GM12891 (cell line): ENCODE measurements at regions not wholly inside any gene's neighbourhood (a gene's known extent, or its start where the extent isn't known, plus 50 kb on each side); places are given as distances from the start of the nearest gene placed in this dataset.

Experiments
- POLR2A ChIP-seq: IDR thresholded peaks from 2 replicates; pipeline ENCODE4 v1.6.1; 2011; ENCODE audit warnings: low read depth, low read length, control low read depth
- POLR2AphosphoS5 ChIP-seq: IDR thresholded peaks from 2 replicates; pipeline ENCODE4 v1.6.1; 2011; ENCODE audit warnings: low read depth, low read length, control low read depth
- POU2F2 ChIP-seq: IDR thresholded peaks from 2 replicates; pipeline ENCODE4 v1.6.1; 2011; ENCODE audit warnings: low read depth, mild to moderate bottlenecking, control low read depth, low read length, moderate library complexity
- SPI1 ChIP-seq: IDR thresholded peaks from 2 replicates; pipeline ENCODE4 v1.6.1; 2011; ENCODE audit warnings: low read depth, low read length, control low read depth
- TAF1 ChIP-seq: IDR thresholded peaks from 2 replicates; pipeline ENCODE4 v1.6.1; 2011; ENCODE audit warnings: low read depth, low read length, control low read depth

DNA sequence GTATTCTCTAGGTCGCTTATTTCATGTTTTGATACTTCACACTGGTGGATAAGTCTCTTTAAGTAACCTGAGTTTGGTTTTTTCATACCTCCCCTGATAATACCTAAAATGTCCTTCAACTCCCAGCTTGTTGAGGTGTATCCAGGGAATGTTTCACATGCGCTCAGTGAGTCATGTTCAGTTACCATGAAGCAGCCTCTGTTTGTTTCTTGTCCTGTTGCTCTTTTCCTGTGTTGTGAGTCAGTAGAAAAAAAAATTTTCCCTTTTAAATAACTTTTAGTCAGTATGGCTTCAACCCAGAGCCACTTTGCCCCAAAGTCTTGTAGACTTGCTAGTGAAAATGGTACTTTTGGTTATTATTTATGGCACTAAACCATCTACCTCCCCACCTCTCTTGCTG lies 278.4 kb upstream of the ZPLD1 start:
- no peak for TF ChIP-seq TAF1
- TF ChIP-seq POLR2A: no peak
- no peak for TF ChIP-seq POLR2AphosphoS5
- TF ChIP-seq POU2F2: no peak
- no peak for TF ChIP-seq SPI1
